K562 (cell line): ENCODE measurements at regions not wholly inside any gene's neighbourhood (a gene's known extent, or its start where the extent isn't known, plus 50 kb on each side); places are given as distances from the start of the nearest gene placed in this dataset.

Source experiments
- ERF ChIP-seq: fragments of 450-650 bp; formaldehyde crosslinking; IDR thresholded peaks from 2 replicates; pipeline ENCODE4 v1.4.0; 2020; ENCODE audit warnings: mild to moderate bottlenecking, mixed read lengths
- ESRRA ChIP-seq: fragments of 450-650 bp; IDR thresholded peaks from 2 replicates; pipeline ENCODE4 v1.6.1; 2014; ENCODE audit warnings: low read depth, mild to moderate bottlenecking, moderate library complexity, borderline replicate concordance
- GATAD2B ChIP-seq: fragments of 450-650 bp; IDR thresholded peaks from 2 replicates; pipeline ENCODE4 v1.6.1; 2017; ENCODE audit warnings: mild to moderate bottlenecking, borderline replicate concordance
- MTA2 ChIP-seq: fragments of 450-650 bp; IDR thresholded peaks from 2 replicates; pipeline ENCODE4 v1.6.1; 2016; ENCODE audit warnings: low read depth
- RBM39 ChIP-seq: fragments of 200-400 bp; formaldehyde crosslinking; optimal IDR thresholded peaks from 2 replicates; pipeline ENCODE3; 2018; ENCODE audit warnings: low read depth, low read length
- TF ChIP-seq, protein P1 (sequence below): sonication (generic); formaldehyde crosslinking; IDR thresholded peaks from 2 replicates; pipeline ENCODE4 v1.8.0; 2023; ENCODE audit warnings: mild to moderate bottlenecking, missing genetic modification reagents
- TF ChIP-seq, protein P2 (sequence below), 2 experiments: fragments of 450-650 bp; IDR thresholded peaks; 2 replicates each; pipeline ENCODE4 v1.6.1; 2018; ENCODE audit warnings: mild to moderate bottlenecking in 2 of 2, low read depth in 1 of 2; ENCODE audit not compliant: partially characterized antibody in 2 of 2

DNA sequence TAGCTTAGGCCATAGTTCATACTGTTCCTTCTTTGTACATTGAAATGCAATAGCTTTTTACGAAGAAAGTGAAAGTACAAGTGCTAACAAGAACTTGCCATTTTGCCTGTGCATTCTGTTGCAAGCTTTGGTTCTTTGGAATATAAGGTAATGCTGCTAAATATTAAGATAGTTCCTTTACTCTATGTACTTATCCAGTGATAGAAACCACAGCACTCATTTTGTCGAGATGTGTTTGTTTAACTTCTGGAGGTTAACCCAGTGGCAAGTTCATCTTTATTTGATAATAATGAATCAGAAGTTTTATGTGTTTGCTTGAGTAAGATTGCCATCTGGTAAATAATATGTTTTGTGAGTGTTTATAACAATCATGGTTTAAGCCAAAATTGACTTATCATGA, 373.1 kb upstream of the FANCL start:
- TF ChIP-seq GATAD2B = no peak
- TF ChIP-seq, protein P1, sequence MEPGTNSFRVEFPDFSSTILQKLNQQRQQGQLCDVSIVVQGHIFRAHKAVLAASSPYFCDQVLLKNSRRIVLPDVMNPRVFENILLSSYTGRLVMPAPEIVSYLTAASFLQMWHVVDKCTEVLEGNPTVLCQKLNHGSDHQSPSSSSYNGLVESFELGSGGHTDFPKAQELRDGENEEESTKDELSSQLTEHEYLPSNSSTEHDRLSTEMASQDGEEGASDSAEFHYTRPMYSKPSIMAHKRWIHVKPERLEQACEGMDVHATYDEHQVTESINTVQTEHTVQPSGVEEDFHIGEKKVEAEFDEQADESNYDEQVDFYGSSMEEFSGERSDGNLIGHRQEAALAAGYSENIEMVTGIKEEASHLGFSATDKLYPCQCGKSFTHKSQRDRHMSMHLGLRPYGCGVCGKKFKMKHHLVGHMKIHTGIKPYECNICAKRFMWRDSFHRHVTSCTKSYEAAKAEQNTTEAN = no peak
- no peak for TF ChIP-seq MTA2
- TF ChIP-seq, protein P2, sequence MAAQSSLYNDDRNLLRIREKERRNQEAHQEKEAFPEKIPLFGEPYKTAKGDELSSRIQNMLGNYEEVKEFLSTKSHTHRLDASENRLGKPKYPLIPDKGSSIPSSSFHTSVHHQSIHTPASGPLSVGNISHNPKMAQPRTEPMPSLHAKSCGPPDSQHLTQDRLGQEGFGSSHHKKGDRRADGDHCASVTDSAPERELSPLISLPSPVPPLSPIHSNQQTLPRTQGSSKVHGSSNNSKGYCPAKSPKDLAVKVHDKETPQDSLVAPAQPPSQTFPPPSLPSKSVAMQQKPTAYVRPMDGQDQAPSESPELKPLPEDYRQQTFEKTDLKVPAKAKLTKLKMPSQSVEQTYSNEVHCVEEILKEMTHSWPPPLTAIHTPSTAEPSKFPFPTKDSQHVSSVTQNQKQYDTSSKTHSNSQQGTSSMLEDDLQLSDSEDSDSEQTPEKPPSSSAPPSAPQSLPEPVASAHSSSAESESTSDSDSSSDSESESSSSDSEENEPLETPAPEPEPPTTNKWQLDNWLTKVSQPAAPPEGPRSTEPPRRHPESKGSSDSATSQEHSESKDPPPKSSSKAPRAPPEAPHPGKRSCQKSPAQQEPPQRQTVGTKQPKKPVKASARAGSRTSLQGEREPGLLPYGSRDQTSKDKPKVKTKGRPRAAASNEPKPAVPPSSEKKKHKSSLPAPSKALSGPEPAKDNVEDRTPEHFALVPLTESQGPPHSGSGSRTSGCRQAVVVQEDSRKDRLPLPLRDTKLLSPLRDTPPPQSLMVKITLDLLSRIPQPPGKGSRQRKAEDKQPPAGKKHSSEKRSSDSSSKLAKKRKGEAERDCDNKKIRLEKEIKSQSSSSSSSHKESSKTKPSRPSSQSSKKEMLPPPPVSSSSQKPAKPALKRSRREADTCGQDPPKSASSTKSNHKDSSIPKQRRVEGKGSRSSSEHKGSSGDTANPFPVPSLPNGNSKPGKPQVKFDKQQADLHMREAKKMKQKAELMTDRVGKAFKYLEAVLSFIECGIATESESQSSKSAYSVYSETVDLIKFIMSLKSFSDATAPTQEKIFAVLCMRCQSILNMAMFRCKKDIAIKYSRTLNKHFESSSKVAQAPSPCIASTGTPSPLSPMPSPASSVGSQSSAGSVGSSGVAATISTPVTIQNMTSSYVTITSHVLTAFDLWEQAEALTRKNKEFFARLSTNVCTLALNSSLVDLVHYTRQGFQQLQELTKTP (IDR thresholded peaks at IDR 0.05; ENCODE audit: low read depth in 1 of 2, partially characterized antibody in 2 of 2) = no peak
- TF ChIP-seq ESRRA = no peak
- no peak for TF ChIP-seq ERF (CRISPR knock-in tag)
- TF ChIP-seq RBM39 = no peak
